Gastrocnemius medialis (tissue), 4 donors: ENCODE measurements at regions not wholly inside any gene's neighbourhood (a gene's known extent, or its start where the extent isn't known, plus 50 kb on each side); places are given as distances from the start of the nearest gene placed in this dataset.
"Not testable (repeated sequence)": the region's sequence is repeated elsewhere in the genome, so short reads cannot be mapped to it uniquely, and the experiment has no call there.

Experiments
- ATAC-seq, 2 donors: fragments of 150-250 bp; one replicate each; pipeline ENCODE4 v1.9.1; 2016
- DNase-seq, 2 donors: peaks; one replicate each; pipeline ENCODE4 v3.0.0-alpha.2; 2019
- H3K27ac ChIP-seq, 4 donors: fragments of 200-600 bp; sonication (generic); 1 replicate in 1 of 4; 2 replicates in 3 of 4; pipeline ENCODE4 v1.5.1; 2016 to 2018; ENCODE audit warnings: mild to moderate bottlenecking in 2 of 4, moderate library complexity in 1 of 4
- H3K27me3 ChIP-seq, 3 donors: fragments of 200-600 bp; sonication (generic) in 2 of 3; 1 replicate in 1 of 3; 2 replicates in 2 of 3; pipeline versions ENCODE4 v1.5.1 to v1.6.0; 2016 to 2019; ENCODE audit warnings: mild to moderate bottlenecking in 1 of 3, moderate library complexity in 1 of 3
- H3K36me3 ChIP-seq, 2 donors: fragments of 200-600 bp; sonication (generic) in 1 of 2; one replicate each; pipeline ENCODE4 v1.5.1; 2017 to 2018
- H3K4me1 ChIP-seq, 2 donors: fragments of 200-600 bp; sonication (generic) in 1 of 2; one replicate each; pipeline ENCODE4 v1.5.1; 2016 to 2017; ENCODE audit warnings: mild to moderate bottlenecking in 2 of 2
- H3K4me3 ChIP-seq, 4 donors: fragments of 200-600 bp; sonication (generic) in 3 of 4; 1 replicate in 1 of 4; 2 replicates in 3 of 4; pipeline ENCODE4 v1.5.1; 2016 to 2019; ENCODE audit warnings: mild to moderate bottlenecking in 2 of 4
- H3K9me3 ChIP-seq, 3 donors: fragments of 200-600 bp; sonication (generic) in 2 of 3; 1 replicate in 1 of 3; 2 replicates in 2 of 3; pipeline ENCODE4 v1.5.1; 2016 to 2019
- CTCF ChIP-seq, 5 experiments: fragments of 450-650 bp in 3 of 5; fragments of 200-600 bp in 2 of 5; sonication (generic) in 2 of 5; IDR thresholded peaks in 4 of 5; conservative IDR thresholded peaks in 1 of 5; 1 replicate in 4 of 5; 2 replicates in 1 of 5; pipeline ENCODE4 v1.5.1; 2016 to 2019; ENCODE audit warnings: antibody characterized with exemption in 5 of 5, mild to moderate bottlenecking in 3 of 5, moderate library complexity in 3 of 5
- POLR2A ChIP-seq, 2 donors: fragments of 450-650 bp; IDR thresholded peaks; one replicate each; pipeline ENCODE4 v1.6.1; 2017; ENCODE audit warnings: antibody characterized with exemption in 2 of 2, mild to moderate bottlenecking in 2 of 2, moderate library complexity in 2 of 2
- in situ Hi-C, 4 donors: fragments of 200-750 bp; cut with MboI; loops; one replicate each; pipeline versions ENCODE4 v1.15.0 to v1.8.0; 2017; ENCODE audit warnings: low sequenced_read_pairs in 4 of 4
- intact Hi-C: fragments of 100-400 bp; cut with DNase I; formaldehyde crosslinking; loops from one replicate; pipeline ENCODE4 v1.15.1; 2023; ENCODE audit warnings: low total_unique reads

- TF ChIP-seq POLR2A (IDR thresholded peaks at IDR 0.05) (no peak), CTCF (IDR thresholded peaks at IDR 0.05 in 4 of 5, conservative IDR thresholded peaks at IDR 0.05 in 1 of 5) (no peak)
- H3K4me1 ChIP-seq = no peaks in the 10 kb centered on the region
- no peak overlapping the region for H3K27ac ChIP-seq
- H3K36me3 ChIP-seq = no peaks in the 10 kb centered on the region
- no peak overlapping the region for H3K4me3 ChIP-seq
- DNase-seq (no peak), ATAC-seq (no peak)
- intact Hi-C loops = no loop called here
- in situ Hi-C loops = no loop called here
- H3K27me3 ChIP-seq = no peaks in the 10 kb centered on the region
- no peaks in the 10 kb centered on the region for H3K9me3 ChIP-seq
These were observed 54.8 kb upstream of the HMGB1 start for GRCh38 chr13:30520571-30520970.

GRCh38 chr13:30523211-30523610 is 57.5 kb upstream of the HMGB1 start:
- intact Hi-C loops (no loop called here), in situ Hi-C loops (no loop called here)
- Histone ChIP-seq H3K4me1 (no peaks in the 10 kb centered on the region), H3K4me3 (no peak overlapping the region), H3K9me3 (no peaks in the 10 kb centered on the region), H3K27me3 (no peaks in the 10 kb centered on the region), H3K36me3 (no peaks in the 10 kb centered on the region), H3K27ac (no peak overlapping the region)
- no peak for TF ChIP-seq POLR2A (IDR thresholded peaks at IDR 0.05)
- ATAC-seq = no peak
- no peak for DNase-seq

GRCh38 chr13:30523817-30524216 is 58.1 kb upstream of the HMGB1 start:
- H3K36me3 ChIP-seq, H3K4me3 ChIP-seq, ATAC-seq, intact Hi-C loops, H3K27me3 ChIP-seq, H3K4me1 ChIP-seq, DNase-seq, H3K9me3 ChIP-seq, in situ Hi-C loops, H3K27ac ChIP-seq: not testable (repeated sequence)

- H3K27ac ChIP-seq, H3K9me3 ChIP-seq, ATAC-seq, H3K36me3 ChIP-seq, H3K27me3 ChIP-seq, in situ Hi-C loops, H3K4me3 ChIP-seq, DNase-seq, intact Hi-C loops, H3K4me1 ChIP-seq: not testable (repeated sequence)
These were observed 59.5 kb upstream of the HMGB1 start for GRCh38 chr13:30525212-30525611.

GRCh38 chr13:30526612-30527495 is 61.1 kb upstream of the HMGB1 start:
- no peak overlapping the region for H3K27ac ChIP-seq
- in situ Hi-C loops (no loop called here), intact Hi-C loops (no loop called here)
- ATAC-seq (no peak), DNase-seq (no peak)
- TF ChIP-seq POLR2A (IDR thresholded peaks at IDR 0.05) (no peak), CTCF (IDR thresholded peaks at IDR 0.05 in 4 of 5, conservative IDR thresholded peaks at IDR 0.05 in 1 of 5) (no peak)
- H3K9me3 ChIP-seq = no peaks in the 10 kb centered on the region
- no peaks in the 10 kb centered on the region for H3K36me3 ChIP-seq
- no peaks in the 10 kb centered on the region for H3K27me3 ChIP-seq
- no peak overlapping the region for H3K4me3 ChIP-seq
- H3K4me1 ChIP-seq = no peaks in the 10 kb centered on the region

GRCh38 chr13:30529085-30529834 is 63.5 kb upstream of the HMGB1 start:
- Histone ChIP-seq H3K4me3 (no peak overlapping the region), H3K27ac (no peak overlapping the region), H3K9me3 (no peaks in the 10 kb centered on the region), H3K27me3 (no peaks in the 10 kb centered on the region), H3K36me3 (no peaks in the 10 kb centered on the region), H3K4me1 (no peaks in the 10 kb centered on the region)
- no peak for TF ChIP-seq CTCF (IDR thresholded peaks at IDR 0.05 in 4 of 5, conservative IDR thresholded peaks at IDR 0.05 in 1 of 5)
- TF ChIP-seq POLR2A (IDR thresholded peaks at IDR 0.05) = no peak
- ATAC-seq (no peak), DNase-seq (no peak)
- intact Hi-C loops (no loop called here), in situ Hi-C loops (no loop called here)
